HEK293 (cell line): ENCODE measurements at regions not wholly inside any gene's neighbourhood (a gene's known extent, or its start where the extent isn't known, plus 50 kb on each side); places are given as distances from the start of the nearest gene placed in this dataset.

Source experiments
- CTCF ChIA-PET: fragments of 350-600 bp; formaldehyde crosslinking; extraction: SDS; loops from one replicate; lab custom pipeline; 2021; ENCODE audit warnings: antibody characterized with exemption; lab: Yijun Ruan, JAX
- POLR2A ChIA-PET: fragments of 300-600 bp; formaldehyde crosslinking; extraction: SDS; loops from one replicate; lab custom pipeline; 2020; ENCODE audit warnings: antibody characterized with exemption, inconsistent platforms; lab: Yijun Ruan, JAX
- H3K27ac ChIP-seq: fragments of 200-500 bp; sonication (Bioruptor generic); 2 replicates; pipeline ENCODE4 v1.5.1; 2014; ENCODE audit warnings: low read depth, low read length, control low read depth, inconsistent platforms; ENCODE audit errors: extremely low read depth
- H3K36me3 ChIP-seq, 2 experiments: fragments of 200-500 bp in 1 of 2; sonication (Bioruptor generic) in 1 of 2; 1 replicate in 1 of 2; 2 replicates in 1 of 2; pipeline ENCODE4 v1.5.1; 2014 to 2017; ENCODE audit warnings: inconsistent platforms in 2 of 2, low read length in 2 of 2; ENCODE audit not compliant: control insufficient read depth in 2 of 2, insufficient read depth in 1 of 2
- H3K4me1 ChIP-seq: fragments of 200-500 bp; sonication (Bioruptor generic); 2 replicates; pipeline ENCODE4 v1.5.1; 2014; ENCODE audit warnings: mild to moderate bottlenecking, low read length, inconsistent platforms; ENCODE audit not compliant: control insufficient read depth, insufficient read depth
- H3K4me3 ChIP-seq: 2 replicates; pipeline ENCODE4 v1.5.1; 2011; ENCODE audit warnings: low read depth, mild to moderate bottlenecking, control low read depth, low read length, moderate library complexity
- H3K9me3 ChIP-seq: fragments of 200-500 bp; sonication (Bioruptor generic); 2 replicates; pipeline ENCODE4 v1.5.1; 2014; ENCODE audit warnings: low read depth, low read length, inconsistent platforms; ENCODE audit not compliant: control insufficient read depth, insufficient read depth
- KLF16 ChIP-seq: fragments of 450-650 bp; formaldehyde crosslinking; IDR thresholded peaks from 2 replicates; pipeline ENCODE4 v1.5.1; 2017; ENCODE audit warnings: missing biosample characterization, missing genetic modification characterization
- KLF17 ChIP-seq: fragments of 450-650 bp; formaldehyde crosslinking; IDR thresholded peaks from 2 replicates; pipeline ENCODE4 v1.5.1; 2016; ENCODE audit warnings: missing biosample characterization, missing genetic modification characterization
- KLF7 ChIP-seq: fragments of 450-650 bp; formaldehyde crosslinking; IDR thresholded peaks from 2 replicates; pipeline ENCODE4 v1.5.1; 2016; ENCODE audit warnings: missing biosample characterization, missing genetic modification characterization, borderline replicate concordance
- PBX3 ChIP-seq: sonication (generic); formaldehyde crosslinking; IDR thresholded peaks from 2 replicates; pipeline ENCODE4 v1.8.1; 2022; ENCODE audit warnings: mild to moderate bottlenecking, moderate library complexity, missing genetic modification reagents
- ZBTB44 ChIP-seq: fragments of 450-650 bp; IDR thresholded peaks from 2 replicates; pipeline ENCODE4 v1.5.1; 2018; ENCODE audit warnings: missing biosample characterization, mild to moderate bottlenecking, missing genetic modification characterization
- ZFHX2 ChIP-seq: fragments of 450-650 bp; formaldehyde crosslinking; conservative IDR thresholded peaks from 2 replicates; pipeline ENCODE4 v1.5.1; 2016; ENCODE audit warnings: missing biosample characterization, missing genetic modification characterization
- ZIC2 ChIP-seq: fragments of 450-650 bp; formaldehyde crosslinking; IDR thresholded peaks from 2 replicates; pipeline ENCODE4 v1.5.1; 2016; ENCODE audit warnings: missing biosample characterization, missing genetic modification characterization
- ZNF132 ChIP-seq: fragments of 450-650 bp; formaldehyde crosslinking; IDR thresholded peaks from 2 replicates; pipeline ENCODE4 v1.5.1; 2017; ENCODE audit warnings: missing biosample characterization, missing genetic modification characterization, borderline replicate concordance
- ZNF16 ChIP-seq: fragments of 450-650 bp; formaldehyde crosslinking; IDR thresholded peaks from 2 replicates; pipeline ENCODE4 v1.5.1; 2016; ENCODE audit warnings: low read depth, missing biosample characterization, missing genetic modification characterization
- ZNF19 ChIP-seq: fragments of 450-650 bp; formaldehyde crosslinking; IDR thresholded peaks from 2 replicates; pipeline ENCODE4; 2016; ENCODE audit warnings: missing biosample characterization, missing genetic modification characterization, low read depth
- ZNF23 ChIP-seq: fragments of 450-650 bp; formaldehyde crosslinking; IDR thresholded peaks from 2 replicates; pipeline ENCODE4 v1.5.1; 2016; ENCODE audit warnings: missing biosample characterization, missing genetic modification characterization, borderline replicate concordance
- ZNF302 ChIP-seq: fragments of 450-650 bp; formaldehyde crosslinking; IDR thresholded peaks from 2 replicates; pipeline ENCODE4 v1.5.1; 2016; ENCODE audit warnings: missing biosample characterization, missing genetic modification characterization, low read depth
- ZNF335 ChIP-seq: fragments of 450-650 bp; formaldehyde crosslinking; conservative IDR thresholded peaks from 2 replicates; pipeline ENCODE4 v1.5.1; 2016; ENCODE audit warnings: missing biosample characterization, missing genetic modification characterization
- ZNF555 ChIP-seq: fragments of 450-650 bp; formaldehyde crosslinking; conservative IDR thresholded peaks from 2 replicates; pipeline ENCODE4 v1.5.1; 2017; ENCODE audit warnings: missing biosample characterization, mild to moderate bottlenecking, missing genetic modification characterization, inconsistent platforms
- ZNF585B ChIP-seq: fragments of 450-650 bp; formaldehyde crosslinking; IDR thresholded peaks from 2 replicates; pipeline ENCODE4 v1.5.1; 2016; ENCODE audit warnings: missing biosample characterization, missing genetic modification characterization
- ZNF600 ChIP-seq: fragments of 450-650 bp; formaldehyde crosslinking; IDR thresholded peaks from 2 replicates; pipeline ENCODE4 v1.5.1; 2016; ENCODE audit warnings: missing biosample characterization, missing genetic modification characterization
- ZNF623 ChIP-seq: fragments of 450-650 bp; formaldehyde crosslinking; IDR thresholded peaks from 2 replicates; pipeline ENCODE4 v1.5.1; 2016; ENCODE audit warnings: missing biosample characterization, missing genetic modification characterization
- ZNF626 ChIP-seq: fragments of 450-650 bp; sonication (Bioruptor Pico); formaldehyde crosslinking; IDR thresholded peaks from 2 replicates; pipeline ENCODE4 v1.5.1; 2018; ENCODE audit warnings: missing biosample characterization, missing genetic modification characterization, inconsistent platforms
- ZNF670 ChIP-seq: fragments of 450-650 bp; formaldehyde crosslinking; IDR thresholded peaks from 2 replicates; pipeline ENCODE4 v1.5.1; 2016; ENCODE audit warnings: missing biosample characterization, missing genetic modification characterization, low read depth
- ZNF785 ChIP-seq: fragments of 450-650 bp; formaldehyde crosslinking; IDR thresholded peaks from 2 replicates; pipeline ENCODE4 v1.5.1; 2016; ENCODE audit warnings: missing biosample characterization, missing genetic modification characterization
- ZSCAN23 ChIP-seq: fragments of 450-650 bp; formaldehyde crosslinking; IDR thresholded peaks from 2 replicates; pipeline ENCODE4 v1.5.1; 2016; ENCODE audit warnings: missing biosample characterization, missing genetic modification characterization

GRCh38 chr19:33904681-33905080, 108.0 kb downstream of the KCTD15 start (continued):
- TF ChIP-seq ZNF600 (tag by site-specific recombination) (no peak), KLF7 (peak; percentile 11; the same call in 1 of the 2 replicates), ZBTB44 (tag by site-specific recombination) (no peak), ZNF626 (tag by site-specific recombination) (no peak), ZNF670 (tag by site-specific recombination) (no peak), ZNF555 (no peak), ZFHX2 (tag by site-specific recombination) (peak; percentile 97), ZNF785 (tag by site-specific recombination) (no peak), ZNF623 (tag by site-specific recombination) (no peak), ZNF335 (tag by site-specific recombination) (no peak), KLF17 (tag by site-specific recombination) (peak; percentile 20; the same call in 1 of the 2 replicates), ZNF132 (tag by site-specific recombination) (no peak), ZIC2 (no peak), ZNF16 (tag by site-specific recombination) (no peak), ZNF585B (tag by site-specific recombination) (no peak)

GRCh38 chr19:33905473-33905936, 108.8 kb downstream of the KCTD15 start:
- peaks cover 23% of the 10 kb centered on the region for H3K4me1 ChIP-seq
- H3K9me3 ChIP-seq: no peaks in the 10 kb centered on the region; the same call in 1 of the 2 replicates
- peak overlapping the region; percentile 59; the same call in 1 of the 2 replicates for H3K27ac ChIP-seq
- POLR2A ChIA-PET: interaction anchor here (0.7 to 0.9 kb wide), 3 partner anchors 128 to 1118 kb away, joined by 3 to 5 read pairs (median 4); no protein-coding TSS in a partner anchor
- H3K4me3 ChIP-seq: peak overlapping the region; percentile 31
- CTCF ChIA-PET: interaction anchor here (0.7 to 1.4 kb wide), 5 partner anchors 10 to 191 kb away, joined by 3 to 7 read pairs (median 4); no protein-coding TSS in a partner anchor
- TF ChIP-seq PBX3 (CRISPR knock-in tag) (no peak), ZNF302 (no peak), KLF16 (tag by site-specific recombination) (no peak), ZNF23 (tag by site-specific recombination) (no peak), ZSCAN23 (tag by site-specific recombination) (no peak), ZNF19 (tag by site-specific recombination) (no peak)
- no peaks in the 10 kb centered on the region; a peak in 1 of 3 replicates for H3K36me3 ChIP-seq
